ENCODE measurements at regions not wholly inside any gene's neighbourhood (a gene's known extent, or its start where the extent isn't known, plus 50 kb on each side); places are given as distances from the start of the nearest gene placed in this dataset.

GRCh38 chr13:53126841-53127245, 98.2 kb downstream of the OLFM4 start:
- Histone ChIP-seq H2BK12ac (ENCODE audit: low read length in 2 of 2) (no peak overlapping the region), H4K8ac (ENCODE audit: low read length) (no peak overlapping the region), H3K27me3 (ENCODE audit: control insufficient read depth in 1 of 2, insufficient read depth in 1 of 2, low read length in 2 of 2) (no peaks in the 10 kb centered on the region), H3K4me1 (ENCODE audit: control insufficient read depth, insufficient read depth, low read depth, low read length) (no peaks in the 10 kb centered on the region), H2BK5ac (ENCODE audit: low read depth, low read length, poor library complexity, severe bottlenecking) (no peak overlapping the region), H2BK15ac (ENCODE audit: low read depth, poor library complexity, severe bottlenecking) (no peak overlapping the region), H3K14ac (ENCODE audit: low read length in 2 of 2) (no peak overlapping the region), H3K9ac (ENCODE audit: low read length) (no peak overlapping the region), H3K4me2 (ENCODE audit: low read length, poor library complexity, severe bottlenecking) (no peak overlapping the region), H3K27ac (ENCODE audit: low read length, poor library complexity, severe bottlenecking) (no peak overlapping the region), H3K9me3 (ENCODE audit: control insufficient read depth, low read length) (no peaks in the 10 kb centered on the region), H3K4ac (ENCODE audit: low read depth in 1 of 2, low read length in 2 of 2) (no peak overlapping the region), H3K23ac (ENCODE audit: low read length in 2 of 2) (no peak overlapping the region), H3K4me3 (ENCODE audit: insufficient read depth in 1 of 2, low read depth in 1 of 2, low read length in 2 of 2) (no peak overlapping the region), H3K79me1 (replicated peaks; ENCODE audit: low read length, poor library complexity, severe bottlenecking) (no peaks in the 10 kb centered on the region), H2AK5ac (ENCODE audit: low read length, severe bottlenecking) (no peak overlapping the region), H3K18ac (ENCODE audit: low read depth in 1 of 2, low read length in 2 of 2) (no peak overlapping the region), H4K91ac (ENCODE audit: low read length) (no peak overlapping the region), H2BK120ac (ENCODE audit: low read depth, low read length) (no peak overlapping the region), H2AFZ (ENCODE audit: low read depth, low read length) (no peak overlapping the region), H3K36me3 (ENCODE audit: control insufficient read depth in 1 of 2, insufficient read depth in 2 of 2, low read depth in 1 of 2, low read length in 2 of 2) (no peaks in the 10 kb centered on the region)
- DNase-seq: no peak
- 45% methylated on average over 1 of the region's 1 CpG for WGBS

- no peak for DNase-seq
- H4K8ac ChIP-seq (ENCODE audit: low read length): no peak overlapping the region
- no peak overlapping the region for H3K4me3 ChIP-seq (ENCODE audit: insufficient read depth in 1 of 2, low read depth in 1 of 2, low read length in 2 of 2)
- H3K79me1 ChIP-seq (replicated peaks; ENCODE audit: low read length, poor library complexity, severe bottlenecking): no peaks in the 10 kb centered on the region
- H2BK5ac ChIP-seq (ENCODE audit: low read depth, low read length, poor library complexity, severe bottlenecking): no peak overlapping the region
- H3K4me2 ChIP-seq (ENCODE audit: low read length, poor library complexity, severe bottlenecking): no peak overlapping the region
- no peak overlapping the region for H2AK5ac ChIP-seq (ENCODE audit: low read length, severe bottlenecking)
- H3K9me3 ChIP-seq (ENCODE audit: control insufficient read depth, low read length): no peaks in the 10 kb centered on the region
- H3K36me3 ChIP-seq (ENCODE audit: control insufficient read depth in 1 of 2, insufficient read depth in 2 of 2, low read depth in 1 of 2, low read length in 2 of 2): no peaks in the 10 kb centered on the region
- no peak overlapping the region for H3K23ac ChIP-seq (ENCODE audit: low read length in 2 of 2)
- H2AFZ ChIP-seq (ENCODE audit: low read depth, low read length): no peak overlapping the region
- H4K91ac ChIP-seq (ENCODE audit: low read length): no peak overlapping the region
- H2BK15ac ChIP-seq (ENCODE audit: low read depth, poor library complexity, severe bottlenecking): no peak overlapping the region
- no peak overlapping the region for H3K18ac ChIP-seq (ENCODE audit: low read depth in 1 of 2, low read length in 2 of 2)
- no peak overlapping the region for H3K14ac ChIP-seq (ENCODE audit: low read length in 2 of 2)
- no peak overlapping the region for H2BK12ac ChIP-seq (ENCODE audit: low read length in 2 of 2)
- WGBS: 47% methylated on average over 2 of the region's 2 CpGs
- H3K4me1 ChIP-seq (ENCODE audit: control insufficient read depth, insufficient read depth, low read depth, low read length): no peaks in the 10 kb centered on the region
- H3K9ac ChIP-seq (ENCODE audit: low read length): no peak overlapping the region
- no peak overlapping the region for H2BK120ac ChIP-seq (ENCODE audit: low read depth, low read length)
- no peak overlapping the region for H3K4ac ChIP-seq (ENCODE audit: low read depth in 1 of 2, low read length in 2 of 2)
- no peak overlapping the region for H3K27ac ChIP-seq (ENCODE audit: low read length, poor library complexity, severe bottlenecking)
- H3K27me3 ChIP-seq (ENCODE audit: control insufficient read depth in 1 of 2, insufficient read depth in 1 of 2, low read length in 2 of 2): no peaks in the 10 kb centered on the region
Measured at GRCh38 chr13:53127373-53127772, 98.8 kb downstream of the OLFM4 start.

- Histone ChIP-seq H3K4me1 (ENCODE audit: control insufficient read depth, insufficient read depth, low read depth, low read length) (no peaks in the 10 kb centered on the region), H3K27ac (ENCODE audit: low read length, poor library complexity, severe bottlenecking) (no peak overlapping the region), H2BK5ac (ENCODE audit: low read depth, low read length, poor library complexity, severe bottlenecking) (no peak overlapping the region), H3K4me3 (ENCODE audit: insufficient read depth in 1 of 2, low read depth in 1 of 2, low read length in 2 of 2) (no peak overlapping the region), H2BK15ac (ENCODE audit: low read depth, poor library complexity, severe bottlenecking) (no peak overlapping the region), H2BK12ac (ENCODE audit: low read length in 2 of 2) (no peak overlapping the region), H3K9me3 (ENCODE audit: control insufficient read depth, low read length) (no peaks in the 10 kb centered on the region), H2BK120ac (ENCODE audit: low read depth, low read length) (no peak overlapping the region), H3K4me2 (ENCODE audit: low read length, poor library complexity, severe bottlenecking) (no peak overlapping the region), H3K4ac (ENCODE audit: low read depth in 1 of 2, low read length in 2 of 2) (no peak overlapping the region), H4K8ac (ENCODE audit: low read length) (no peak overlapping the region), H2AFZ (ENCODE audit: low read depth, low read length) (no peak overlapping the region), H2AK5ac (ENCODE audit: low read length, severe bottlenecking) (no peak overlapping the region), H3K18ac (ENCODE audit: low read depth in 1 of 2, low read length in 2 of 2) (no peak overlapping the region), H3K14ac (ENCODE audit: low read length in 2 of 2) (no peak overlapping the region), H3K36me3 (ENCODE audit: control insufficient read depth in 1 of 2, insufficient read depth in 2 of 2, low read depth in 1 of 2, low read length in 2 of 2) (no peaks in the 10 kb centered on the region), H4K91ac (ENCODE audit: low read length) (no peak overlapping the region), H3K23ac (ENCODE audit: low read length in 2 of 2) (no peak overlapping the region), H3K27me3 (ENCODE audit: control insufficient read depth in 1 of 2, insufficient read depth in 1 of 2, low read length in 2 of 2) (no peaks in the 10 kb centered on the region), H3K9ac (ENCODE audit: low read length) (no peak overlapping the region), H3K79me1 (replicated peaks; ENCODE audit: low read length, poor library complexity, severe bottlenecking) (no peaks in the 10 kb centered on the region)
- WGBS: 79% methylated on average over 2 of the region's 2 CpGs
- no peak for DNase-seq
Measured at GRCh38 chr13:53129864-53130393, 101.3 kb downstream of the OLFM4 start.

- Histone ChIP-seq H4K8ac (ENCODE audit: low read length) (no peak overlapping the region), H2AFZ (ENCODE audit: low read depth, low read length) (no peak overlapping the region)
Measured at GRCh38 chr13:53131361-53131760, 102.7 kb downstream of the OLFM4 start.

More at GRCh38 chr13:53131361-53131760, 102.7 kb downstream of the OLFM4 start:
- Histone ChIP-seq H3K9me3 (ENCODE audit: control insufficient read depth, low read length) (no peaks in the 10 kb centered on the region), H3K4me3 (ENCODE audit: insufficient read depth in 1 of 2, low read depth in 1 of 2, low read length in 2 of 2) (no peak overlapping the region), H3K9ac (ENCODE audit: low read length) (no peak overlapping the region), H3K4me2 (ENCODE audit: low read length, poor library complexity, severe bottlenecking) (no peak overlapping the region), H3K4me1 (ENCODE audit: control insufficient read depth, insufficient read depth, low read depth, low read length) (no peaks in the 10 kb centered on the region), H2AK5ac (ENCODE audit: low read length, severe bottlenecking) (no peak overlapping the region), H3K18ac (ENCODE audit: low read depth in 1 of 2, low read length in 2 of 2) (no peak overlapping the region), H4K91ac (ENCODE audit: low read length) (no peak overlapping the region), H3K27ac (ENCODE audit: low read length, poor library complexity, severe bottlenecking) (no peak overlapping the region), H2BK15ac (ENCODE audit: low read depth, poor library complexity, severe bottlenecking) (no peak overlapping the region), H2BK120ac (ENCODE audit: low read depth, low read length) (no peak overlapping the region), H2BK12ac (ENCODE audit: low read length in 2 of 2) (no peak overlapping the region), H3K79me1 (replicated peaks; ENCODE audit: low read length, poor library complexity, severe bottlenecking) (no peaks in the 10 kb centered on the region), H2BK5ac (ENCODE audit: low read depth, low read length, poor library complexity, severe bottlenecking) (no peak overlapping the region), H3K4ac (ENCODE audit: low read depth in 1 of 2, low read length in 2 of 2) (no peak overlapping the region), H3K36me3 (ENCODE audit: control insufficient read depth in 1 of 2, insufficient read depth in 2 of 2, low read depth in 1 of 2, low read length in 2 of 2) (no peaks in the 10 kb centered on the region), H3K27me3 (ENCODE audit: control insufficient read depth in 1 of 2, insufficient read depth in 1 of 2, low read length in 2 of 2) (no peaks in the 10 kb centered on the region), H3K14ac (ENCODE audit: low read length in 2 of 2) (no peak overlapping the region), H3K23ac (ENCODE audit: low read length in 2 of 2) (no peak overlapping the region)
- no peak for DNase-seq
- 34% methylated on average over 3 of the region's 3 CpGs for WGBS

All from mesenchymal stem cell (in vitro differentiated cells and primary cell).